Smooth muscle cell (in vitro differentiated cells): ENCODE measurements at regions not wholly inside any gene's neighbourhood (a gene's known extent, or its start where the extent isn't known, plus 50 kb on each side); places are given as distances from the start of the nearest gene placed in this dataset.
"Not testable (repeated sequence)": the region's sequence is repeated elsewhere in the genome, so short reads cannot be mapped to it uniquely, and the experiment has no call there.

ENCODE experiments used
- DNase-seq: peaks from one replicate; lab custom pipeline; 2025; ENCODE audit not compliant: unreplicated experiment; lab: John Stamatoyannopoulos, UW
- H2AFZ ChIP-seq: fragments of 200-600 bp; sonication (generic); 2 replicates; pipeline ENCODE4 v1.6.0; 2016; ENCODE audit warnings: antibody characterized with exemption, low read depth, mild to moderate bottlenecking
- H3F3A ChIP-seq: fragments of 200-600 bp; sonication (generic); 2 replicates; pipeline ENCODE4 v1.6.0; 2017; ENCODE audit warnings: antibody characterized with exemption, low read depth
- H3K27ac ChIP-seq: fragments of 200-600 bp; sonication (generic); 2 replicates; pipeline ENCODE4 v1.5.1; 2016; ENCODE audit warnings: low read depth, mild to moderate bottlenecking
- H3K27me3 ChIP-seq: fragments of 200-600 bp; sonication (generic); 2 replicates; pipeline ENCODE4 v1.6.1; 2016; ENCODE audit warnings: low read depth, mild to moderate bottlenecking
- H3K36me3 ChIP-seq: fragments of 200-600 bp; sonication (generic); 2 replicates; pipeline ENCODE4 v1.5.1; 2016; ENCODE audit warnings: low read depth
- H3K4me1 ChIP-seq: fragments of 200-600 bp; sonication (generic); 2 replicates; pipeline ENCODE4 v1.5.1; 2016; ENCODE audit warnings: low read depth
- H3K4me2 ChIP-seq: fragments of 200-600 bp; sonication (generic); 2 replicates; pipeline ENCODE4 v1.6.0; 2016; ENCODE audit warnings: mild to moderate bottlenecking
- H3K4me3 ChIP-seq: fragments of 200-600 bp; sonication (generic); 2 replicates; pipeline ENCODE4 v1.5.1; 2016; ENCODE audit warnings: mild to moderate bottlenecking
- H3K79me2 ChIP-seq: fragments of 200-600 bp; sonication (generic); 2 replicates; pipeline ENCODE4 v1.6.0; 2016; ENCODE audit warnings: low read depth, mild to moderate bottlenecking
- H3K9ac ChIP-seq: fragments of 200-600 bp; sonication (generic); 2 replicates; pipeline ENCODE4 v1.6.0; 2016; ENCODE audit warnings: low read depth
- H3K9me3 ChIP-seq: fragments of 200-600 bp; sonication (generic); replicated peaks from 2 replicates; pipeline ENCODE4 v1.5.1; 2016; ENCODE audit warnings: low read depth
- H4K20me1 ChIP-seq: fragments of 200-600 bp; sonication (generic); 2 replicates; pipeline ENCODE4 v1.6.0; 2016; ENCODE audit warnings: low read depth
- WGBS: methylation state at CpG from one replicate; pipeline ENCODE4 v1.1.7; 2016; ENCODE audit warnings: low lambda C conversion rate; 5-methylcytosine and 5-hydroxymethylcytosine counted together
- TF ChIP-seq, protein P1 (sequence below): fragments of 200-600 bp; sonication (generic); IDR thresholded peaks from 2 replicates; pipeline ENCODE4 v1.5.1; 2017; ENCODE audit warnings: borderline replicate concordance, mild to moderate bottlenecking, antibody characterized with exemption; ENCODE audit not compliant: insufficient read depth, poor library complexity, severe bottlenecking

DNA sequence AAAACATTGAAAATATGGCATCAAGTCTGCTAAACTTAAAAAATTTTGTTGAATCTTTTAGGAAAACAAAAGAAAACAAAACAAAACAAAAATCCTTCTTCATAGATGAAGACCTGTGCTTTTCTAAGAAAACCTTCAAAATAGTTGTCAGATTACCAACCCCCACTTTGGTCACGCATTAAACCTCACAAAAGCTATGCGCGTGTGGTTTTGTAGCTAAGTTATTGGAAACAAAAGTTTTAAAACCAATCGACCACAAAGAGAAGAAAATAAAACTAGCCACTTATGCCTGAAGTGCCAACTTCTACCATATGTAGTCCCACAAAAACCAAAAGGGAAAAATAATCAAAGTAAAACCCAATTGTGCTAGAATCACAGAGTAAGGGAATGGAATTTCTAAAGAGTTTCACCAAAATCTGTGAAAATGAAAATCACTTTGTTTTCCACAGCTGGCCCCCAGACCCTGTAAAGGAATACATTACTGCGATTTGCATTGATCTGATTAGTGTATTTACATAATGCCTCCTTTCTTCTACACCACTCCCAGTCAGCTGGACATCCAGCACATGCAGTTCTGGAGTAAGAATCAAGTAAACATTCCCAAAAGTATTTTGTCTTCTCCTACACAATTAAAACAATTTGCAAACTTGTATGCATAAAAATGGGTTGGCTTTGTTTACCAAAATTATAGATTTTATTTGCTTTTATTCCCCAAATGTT lies 330.1 kb upstream of the DKK2 start:
- no peaks in the 10 kb centered on the region for H4K20me1 ChIP-seq
- no peak overlapping the region for H3K4me2 ChIP-seq
- no peak overlapping the region for H2AFZ ChIP-seq
- no peak overlapping the region for H3K9ac ChIP-seq
- WGBS = 81% methylated on average over 5 of the region's 5 CpGs
- H3K27ac ChIP-seq = no peak overlapping the region
- no peak for DNase-seq
- H3K4me1 ChIP-seq = no peaks in the 10 kb centered on the region
- no peaks in the 10 kb centered on the region for H3K79me2 ChIP-seq
- TF ChIP-seq, protein P1, sequence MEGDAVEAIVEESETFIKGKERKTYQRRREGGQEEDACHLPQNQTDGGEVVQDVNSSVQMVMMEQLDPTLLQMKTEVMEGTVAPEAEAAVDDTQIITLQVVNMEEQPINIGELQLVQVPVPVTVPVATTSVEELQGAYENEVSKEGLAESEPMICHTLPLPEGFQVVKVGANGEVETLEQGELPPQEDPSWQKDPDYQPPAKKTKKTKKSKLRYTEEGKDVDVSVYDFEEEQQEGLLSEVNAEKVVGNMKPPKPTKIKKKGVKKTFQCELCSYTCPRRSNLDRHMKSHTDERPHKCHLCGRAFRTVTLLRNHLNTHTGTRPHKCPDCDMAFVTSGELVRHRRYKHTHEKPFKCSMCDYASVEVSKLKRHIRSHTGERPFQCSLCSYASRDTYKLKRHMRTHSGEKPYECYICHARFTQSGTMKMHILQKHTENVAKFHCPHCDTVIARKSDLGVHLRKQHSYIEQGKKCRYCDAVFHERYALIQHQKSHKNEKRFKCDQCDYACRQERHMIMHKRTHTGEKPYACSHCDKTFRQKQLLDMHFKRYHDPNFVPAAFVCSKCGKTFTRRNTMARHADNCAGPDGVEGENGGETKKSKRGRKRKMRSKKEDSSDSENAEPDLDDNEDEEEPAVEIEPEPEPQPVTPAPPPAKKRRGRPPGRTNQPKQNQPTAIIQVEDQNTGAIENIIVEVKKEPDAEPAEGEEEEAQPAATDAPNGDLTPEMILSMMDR = no peak
- no peaks in the 10 kb centered on the region for H3K9me3 ChIP-seq
- no peaks in the 10 kb centered on the region for H3K27me3 ChIP-seq
- no peaks in the 10 kb centered on the region for H3K36me3 ChIP-seq
- no peaks in the 10 kb centered on the region for H3F3A ChIP-seq
- H3K4me3 ChIP-seq = no peak overlapping the region

DNA sequence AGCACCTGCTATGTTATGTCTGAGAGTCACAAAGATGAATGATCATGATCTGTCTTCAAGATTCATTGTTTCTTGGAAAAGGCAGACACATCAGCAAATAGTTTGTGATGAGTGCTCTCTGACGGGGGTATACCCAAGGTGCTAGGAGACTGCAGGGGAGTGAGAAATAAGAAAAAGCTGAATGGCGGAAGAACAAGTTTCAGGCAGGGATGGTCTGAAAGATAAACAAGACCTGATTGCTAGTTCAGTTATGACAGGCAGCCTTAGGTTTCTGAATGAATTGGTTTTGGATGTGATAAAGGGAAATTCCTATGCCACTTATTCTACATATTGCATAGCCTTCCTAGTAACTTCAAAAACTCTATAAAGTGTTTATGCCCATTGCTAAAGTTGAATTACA lies 327.0 kb upstream of the DKK2 start:
- Histone ChIP-seq H3K27me3 (no peaks in the 10 kb centered on the region), H3K9ac (no peak overlapping the region), H3K4me1 (no peaks in the 10 kb centered on the region), H3K4me3 (no peak overlapping the region), H3K4me2 (no peak overlapping the region), H3K79me2 (no peaks in the 10 kb centered on the region), H4K20me1 (no peaks in the 10 kb centered on the region), H3F3A (no peaks in the 10 kb centered on the region), H3K9me3 (no peaks in the 10 kb centered on the region), H3K27ac (no peak overlapping the region), H2AFZ (no peak overlapping the region), H3K36me3 (no peaks in the 10 kb centered on the region)
- 90% methylated on average over 2 of the region's 2 CpGs for WGBS
- DNase-seq = no peak
- TF ChIP-seq, protein P1 = no peak

DNA sequence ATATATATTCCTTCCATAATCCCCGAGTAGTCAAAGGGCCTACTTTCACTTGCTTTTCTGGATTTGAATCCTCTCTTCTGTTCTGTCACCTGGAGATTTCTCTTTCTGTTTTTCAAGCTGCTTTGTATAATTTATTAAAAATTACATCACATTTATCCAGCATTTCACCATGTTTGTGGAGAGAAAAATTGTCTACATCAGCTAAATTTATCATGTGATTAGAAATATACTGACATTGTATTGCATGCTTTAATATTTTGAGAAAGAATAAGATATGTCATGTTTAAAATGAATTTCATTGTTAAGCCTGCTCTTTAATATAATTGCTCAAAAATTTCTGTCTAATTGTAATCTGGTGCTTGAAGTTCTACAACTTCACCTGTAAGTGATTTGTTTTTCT lies 323.1 kb upstream of the DKK2 start:
- no peaks in the 10 kb centered on the region for H4K20me1 ChIP-seq
- peak overlapping the region; percentile 50 for H2AFZ ChIP-seq
- no peaks in the 10 kb centered on the region for H3K9me3 ChIP-seq
- no peak overlapping the region for H3K9ac ChIP-seq
- no peaks in the 10 kb centered on the region for H3K4me1 ChIP-seq
- H3F3A ChIP-seq = no peaks in the 10 kb centered on the region
- DNase-seq = no peak
- TF ChIP-seq, protein P1 = no peak
- H3K27me3 ChIP-seq = no peaks in the 10 kb centered on the region
- H3K4me2 ChIP-seq = no peak overlapping the region
- no peak overlapping the region for H3K4me3 ChIP-seq
- no peaks in the 10 kb centered on the region for H3K79me2 ChIP-seq
- 91% methylated on average over 1 of the region's 1 CpG for WGBS
- H3K27ac ChIP-seq = no peak overlapping the region
- H3K36me3 ChIP-seq = no peaks in the 10 kb centered on the region

DNA sequence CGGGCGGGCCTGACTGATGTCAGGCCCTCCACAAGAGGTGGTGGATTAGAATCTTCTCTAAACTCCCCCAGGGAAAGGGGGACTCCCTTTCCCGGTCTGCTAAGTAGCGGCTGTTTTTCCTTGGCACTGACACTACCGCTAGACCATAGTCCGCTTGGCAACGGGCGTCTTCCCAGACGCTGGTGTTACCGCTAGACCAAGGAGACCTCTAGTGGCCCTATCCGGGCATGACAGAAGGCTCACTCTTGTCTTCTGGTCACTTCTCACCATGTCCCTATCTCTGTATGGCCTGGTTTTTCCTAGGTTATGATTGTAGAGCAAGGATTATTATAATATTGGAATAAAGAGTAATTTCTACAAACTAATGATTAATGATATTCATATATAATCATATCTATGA lies 318.2 kb upstream of the DKK2 start:
- WGBS = 82% methylated on average over 11 of the region's 11 CpGs
- not testable (repeated sequence) for H4K20me1 ChIP-seq, DNase-seq, H3K4me3 ChIP-seq, H2AFZ ChIP-seq, H3K27ac ChIP-seq, H3K27me3 ChIP-seq, H3F3A ChIP-seq, H3K9me3 ChIP-seq, H3K9ac ChIP-seq, H3K4me2 ChIP-seq, H3K79me2 ChIP-seq, H3K36me3 ChIP-seq
- peaks cover 17% of the 10 kb centered on the region for H3K4me1 ChIP-seq
- TF ChIP-seq, protein P1 = peak; percentile 23
